Ascending aorta (tissue), 2 donors: ENCODE measurements at regions not wholly inside any gene's neighbourhood (a gene's known extent, or its start where the extent isn't known, plus 50 kb on each side); places are given as distances from the start of the nearest gene placed in this dataset.

ENCODE experiments used
- DNase-seq, 2 donors: peaks; one replicate each; pipeline ENCODE4 v3.0.0-alpha.2; 2019; ENCODE audit warnings: low spot score in 2 of 2
- H3K27ac ChIP-seq, 2 donors: fragments of 200-600 bp; sonication (generic); one replicate each; pipeline ENCODE4 v1.5.1; 2016 to 2017; ENCODE audit warnings: mild to moderate bottlenecking in 1 of 2
- H3K27me3 ChIP-seq: fragments of 200-600 bp; sonication (generic); one replicate; pipeline ENCODE4 v1.5.1; 2017
- H3K36me3 ChIP-seq, 2 donors: fragments of 200-600 bp; sonication (generic); one replicate each; pipeline ENCODE4 v1.5.1; 2016
- H3K4me1 ChIP-seq, 2 donors: fragments of 200-600 bp; sonication (generic); one replicate each; pipeline ENCODE4 v1.5.1; 2016 to 2017; ENCODE audit warnings: mild to moderate bottlenecking in 1 of 2
- H3K4me3 ChIP-seq, 2 donors: fragments of 200-600 bp; sonication (generic); one replicate each; pipeline ENCODE4 v1.5.1; 2016 to 2017; ENCODE audit warnings: mild to moderate bottlenecking in 1 of 2
- H3K9me3 ChIP-seq, 2 donors: fragments of 200-600 bp; sonication (generic); one replicate each; pipeline ENCODE4 v1.5.1; 2016
- intact Hi-C: fragments of 100-400 bp; cut with DNase I; formaldehyde crosslinking; loops from one replicate; pipeline ENCODE4 v1.15.1; 2023
- TF ChIP-seq, protein P1 (sequence below), 3 experiments: fragments of 200-600 bp in 2 of 3; fragments of 450-650 bp in 1 of 3; sonication (generic) in 2 of 3; IDR thresholded peaks; one replicate each; pipeline ENCODE4 v1.5.1; 2016 to 2019; ENCODE audit warnings: antibody characterized with exemption in 3 of 3, mild to moderate bottlenecking in 1 of 3, moderate library complexity in 1 of 3

DNA sequence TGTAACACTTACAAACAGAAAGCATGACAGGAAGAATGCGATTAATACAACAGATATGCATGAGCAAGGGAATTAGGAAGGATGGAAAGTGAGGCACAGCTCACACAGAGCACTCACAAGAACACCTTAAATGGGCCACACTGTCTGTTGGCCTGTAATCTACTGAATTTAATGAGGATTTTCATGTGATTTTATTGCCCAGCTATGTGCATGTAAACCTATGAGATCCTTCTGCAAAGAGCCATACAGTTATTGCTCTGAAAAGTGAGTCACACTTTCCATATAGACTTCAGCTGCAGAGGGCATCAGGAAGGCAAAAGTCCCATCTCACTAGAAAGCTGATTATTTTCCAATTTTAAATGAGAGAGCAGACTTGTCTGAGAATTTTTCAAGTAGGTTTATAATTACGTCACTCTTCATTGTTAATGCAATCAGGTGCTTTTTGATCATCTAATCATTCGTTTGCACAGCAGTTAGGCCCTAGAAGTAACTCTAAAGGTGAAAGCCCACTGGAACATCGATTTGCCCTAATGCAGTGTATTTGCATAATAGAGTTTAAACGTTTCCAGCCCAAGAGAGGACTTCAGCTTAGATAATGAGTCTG is 832.7 kb upstream of the INTU start:
- TF ChIP-seq, protein P1, sequence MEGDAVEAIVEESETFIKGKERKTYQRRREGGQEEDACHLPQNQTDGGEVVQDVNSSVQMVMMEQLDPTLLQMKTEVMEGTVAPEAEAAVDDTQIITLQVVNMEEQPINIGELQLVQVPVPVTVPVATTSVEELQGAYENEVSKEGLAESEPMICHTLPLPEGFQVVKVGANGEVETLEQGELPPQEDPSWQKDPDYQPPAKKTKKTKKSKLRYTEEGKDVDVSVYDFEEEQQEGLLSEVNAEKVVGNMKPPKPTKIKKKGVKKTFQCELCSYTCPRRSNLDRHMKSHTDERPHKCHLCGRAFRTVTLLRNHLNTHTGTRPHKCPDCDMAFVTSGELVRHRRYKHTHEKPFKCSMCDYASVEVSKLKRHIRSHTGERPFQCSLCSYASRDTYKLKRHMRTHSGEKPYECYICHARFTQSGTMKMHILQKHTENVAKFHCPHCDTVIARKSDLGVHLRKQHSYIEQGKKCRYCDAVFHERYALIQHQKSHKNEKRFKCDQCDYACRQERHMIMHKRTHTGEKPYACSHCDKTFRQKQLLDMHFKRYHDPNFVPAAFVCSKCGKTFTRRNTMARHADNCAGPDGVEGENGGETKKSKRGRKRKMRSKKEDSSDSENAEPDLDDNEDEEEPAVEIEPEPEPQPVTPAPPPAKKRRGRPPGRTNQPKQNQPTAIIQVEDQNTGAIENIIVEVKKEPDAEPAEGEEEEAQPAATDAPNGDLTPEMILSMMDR (IDR thresholded peaks at IDR 0.05) = no peak
- H3K4me1 ChIP-seq = no peaks in the 10 kb centered on the region
- no peak overlapping the region for H3K4me3 ChIP-seq
- no peaks in the 10 kb centered on the region for H3K36me3 ChIP-seq
- no peaks in the 10 kb centered on the region for H3K9me3 ChIP-seq
- no peak for DNase-seq
- no peaks in the 10 kb centered on the region for H3K27me3 ChIP-seq
- intact Hi-C loops = no loop called here
- H3K27ac ChIP-seq = no peak overlapping the region

DNA sequence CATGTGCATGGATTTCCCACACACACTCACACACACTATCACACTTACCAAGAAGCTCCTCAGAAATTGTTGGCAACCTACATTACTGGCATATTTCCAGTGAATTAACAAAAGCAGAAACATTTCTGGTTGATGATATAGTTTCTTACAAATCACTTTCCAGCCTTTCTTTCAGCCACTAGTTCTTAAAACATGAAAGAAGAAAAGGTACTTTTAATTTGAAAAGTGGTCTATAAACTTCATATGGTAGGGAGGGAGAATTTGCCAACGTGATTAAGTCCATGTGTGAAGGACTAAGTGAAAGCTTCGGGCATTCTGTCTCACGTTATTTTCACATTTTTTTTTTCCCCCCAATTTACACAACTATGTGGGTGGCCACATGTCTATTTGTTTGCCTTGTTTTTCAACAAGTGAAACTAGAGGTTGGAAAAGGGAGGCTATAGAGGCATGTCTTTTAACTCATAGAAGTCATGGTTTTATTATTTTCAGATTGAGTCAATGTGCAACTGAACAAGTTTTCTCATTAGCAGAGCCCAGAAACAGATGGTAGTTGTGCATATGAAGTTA is 832.1 kb upstream of the INTU start:
- H3K36me3 ChIP-seq = no peaks in the 10 kb centered on the region
- intact Hi-C loops = no loop called here
- no peak overlapping the region for H3K4me3 ChIP-seq
- TF ChIP-seq, protein P1 (IDR thresholded peaks at IDR 0.05) = no peak
- H3K27ac ChIP-seq = no peak overlapping the region
- no peak for DNase-seq
- H3K9me3 ChIP-seq = no peaks in the 10 kb centered on the region
- H3K4me1 ChIP-seq = no peaks in the 10 kb centered on the region
- H3K27me3 ChIP-seq = no peaks in the 10 kb centered on the region

DNA sequence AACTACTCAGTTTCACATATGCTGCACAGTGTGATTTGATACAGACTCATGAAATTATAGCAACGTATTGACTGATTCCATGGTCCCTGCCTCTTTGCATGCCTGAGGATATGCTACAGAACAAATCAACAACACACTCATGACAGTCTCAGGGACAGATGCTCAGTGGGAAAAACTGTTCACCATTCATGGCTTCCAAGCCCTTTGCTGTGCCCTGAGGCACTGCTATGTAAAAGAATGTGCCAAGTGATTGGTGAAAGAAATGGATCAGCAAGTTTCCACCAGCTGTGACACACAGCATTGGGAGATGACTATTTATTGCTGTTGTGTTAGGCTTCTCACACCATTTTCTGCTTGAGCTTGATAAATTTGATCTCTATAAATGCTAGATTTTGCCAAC is 825.6 kb upstream of the INTU start:
- Histone ChIP-seq H3K4me1 (no peaks in the 10 kb centered on the region), H3K27ac (no peak overlapping the region), H3K4me3 (no peak overlapping the region), H3K27me3 (no peaks in the 10 kb centered on the region), H3K36me3 (no peaks in the 10 kb centered on the region), H3K9me3 (no peaks in the 10 kb centered on the region)
- TF ChIP-seq, protein P1 (IDR thresholded peaks at IDR 0.05) = no peak
- intact Hi-C loops = no loop called here
- DNase-seq = no peak

DNA sequence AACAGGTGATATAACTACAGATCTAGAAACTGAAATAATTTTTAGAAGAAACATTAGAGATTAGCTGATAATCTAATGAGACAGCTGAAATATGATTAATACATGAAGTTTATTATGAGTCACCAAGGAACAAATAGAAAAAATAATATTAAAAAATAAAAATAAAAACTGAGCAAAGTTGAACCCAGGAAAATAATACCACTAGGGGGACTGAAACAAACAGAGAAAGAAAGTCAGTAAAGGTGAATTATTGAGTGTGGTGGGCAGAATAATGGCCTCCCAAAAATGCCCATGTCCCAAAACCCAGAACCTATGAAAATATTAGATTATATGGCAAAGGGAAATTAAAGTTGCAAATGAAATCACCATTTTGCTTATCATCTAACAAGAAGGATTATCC is 820.7 kb upstream of the INTU start:
- TF ChIP-seq, protein P1 (IDR thresholded peaks at IDR 0.05) = no peak
- Histone ChIP-seq H3K9me3 (no peaks in the 10 kb centered on the region), H3K27me3 (no peaks in the 10 kb centered on the region), H3K36me3 (no peaks in the 10 kb centered on the region), H3K4me3 (no peak overlapping the region), H3K27ac (no peak overlapping the region), H3K4me1 (no peaks in the 10 kb centered on the region)
- DNase-seq = no peak
- intact Hi-C loops = no loop called here

DNA sequence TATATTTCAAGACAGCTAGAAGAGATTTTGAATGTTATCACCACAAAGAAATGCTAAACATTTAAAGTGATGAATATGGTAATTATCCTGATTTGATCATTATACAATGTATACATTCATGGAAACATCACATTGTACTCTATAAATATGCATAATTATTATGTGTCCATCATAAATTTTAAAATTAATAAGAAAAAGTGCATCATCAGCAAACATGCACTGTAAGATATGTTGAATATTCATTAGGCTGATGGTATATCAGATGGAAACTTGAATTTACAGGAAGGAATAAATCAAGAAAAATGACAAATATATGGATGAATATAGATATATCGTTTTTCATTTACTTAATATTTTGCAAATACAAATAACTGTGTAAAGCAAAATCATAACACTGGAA is 812.1 kb upstream of the INTU start:
- Histone ChIP-seq H3K36me3 (no peaks in the 10 kb centered on the region), H3K9me3 (no peaks in the 10 kb centered on the region), H3K4me3 (no peak overlapping the region), H3K27ac (no peak overlapping the region), H3K4me1 (no peaks in the 10 kb centered on the region), H3K27me3 (no peaks in the 10 kb centered on the region)
- TF ChIP-seq, protein P1 (IDR thresholded peaks at IDR 0.05) = no peak
- DNase-seq = no peak
- intact Hi-C loops = no loop called here

DNA sequence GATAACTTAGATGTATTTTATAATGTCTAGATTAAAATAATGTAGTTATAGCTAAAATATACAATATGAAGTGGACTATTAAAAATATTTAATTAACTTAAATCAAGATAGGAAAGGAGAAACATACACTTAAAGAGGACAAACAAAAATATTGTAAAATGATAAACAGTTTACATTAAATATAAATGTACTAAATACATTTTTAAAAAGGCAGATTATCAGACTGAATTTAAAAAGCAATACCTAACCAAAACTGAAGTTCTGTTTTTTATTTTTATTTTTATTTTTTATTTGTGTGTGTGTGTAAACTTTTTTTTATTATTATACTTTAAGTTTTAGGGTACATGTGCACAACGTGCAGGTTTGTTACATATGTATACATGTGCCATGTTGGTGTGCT is 811.6 kb upstream of the INTU start:
- intact Hi-C loops = no loop called here
- TF ChIP-seq, protein P1 (IDR thresholded peaks at IDR 0.05) = no peak
- Histone ChIP-seq H3K4me3 (no peak overlapping the region), H3K27me3 (no peaks in the 10 kb centered on the region), H3K36me3 (no peaks in the 10 kb centered on the region), H3K27ac (no peak overlapping the region), H3K9me3 (no peaks in the 10 kb centered on the region), H3K4me1 (no peaks in the 10 kb centered on the region)
- no peak for DNase-seq
